HCT116 (cell line): ENCODE measurements at regions not wholly inside any gene's neighbourhood (a gene's known extent, or its start where the extent isn't known, plus 50 kb on each side); places are given as distances from the start of the nearest gene placed in this dataset.

Source experiments
- JUND ChIP-seq: IDR thresholded peaks from 2 replicates; pipeline ENCODE4 v1.6.1; 2012
- POLR2A ChIP-seq: IDR thresholded peaks from 2 replicates; pipeline ENCODE4 v1.7.0; 2011; ENCODE audit warnings: borderline replicate concordance; ENCODE audit not compliant: insufficient read depth, insufficient read length; ENCODE audit errors: extremely low read depth
- POLR2AphosphoS5 ChIP-seq: IDR thresholded peaks from 2 replicates; pipeline ENCODE4 v1.6.1; 2011; ENCODE audit warnings: mild to moderate bottlenecking, low read depth, low read length, moderate library complexity
- RAD21 ChIP-seq: IDR thresholded peaks from 2 replicates; pipeline ENCODE4 v1.6.1; 2012; ENCODE audit warnings: low read depth, mild to moderate bottlenecking
- TF ChIP-seq, protein P1 (sequence below), 3 experiments: fragments of 200-600 bp in 1 of 3; sonication (generic) in 1 of 3; IDR thresholded peaks in 2 of 3; conservative IDR thresholded peaks in 1 of 3; 2 replicates each; pipeline ENCODE4 v1.5.1; 2012 to 2017; ENCODE audit warnings: low read depth in 2 of 3, low read length in 2 of 3, antibody characterized with exemption in 1 of 3, borderline replicate concordance in 1 of 3, control low read depth in 1 of 3, mild to moderate bottlenecking in 1 of 3, mixed read lengths in 1 of 3, mixed run types in 1 of 3, moderate library complexity in 1 of 3; ENCODE audit not compliant: insufficient read depth in 1 of 3
- TF ChIP-seq, protein P2 (sequence below): IDR thresholded peaks from 2 replicates; pipeline ENCODE4 v1.6.1; 2012

DNA sequence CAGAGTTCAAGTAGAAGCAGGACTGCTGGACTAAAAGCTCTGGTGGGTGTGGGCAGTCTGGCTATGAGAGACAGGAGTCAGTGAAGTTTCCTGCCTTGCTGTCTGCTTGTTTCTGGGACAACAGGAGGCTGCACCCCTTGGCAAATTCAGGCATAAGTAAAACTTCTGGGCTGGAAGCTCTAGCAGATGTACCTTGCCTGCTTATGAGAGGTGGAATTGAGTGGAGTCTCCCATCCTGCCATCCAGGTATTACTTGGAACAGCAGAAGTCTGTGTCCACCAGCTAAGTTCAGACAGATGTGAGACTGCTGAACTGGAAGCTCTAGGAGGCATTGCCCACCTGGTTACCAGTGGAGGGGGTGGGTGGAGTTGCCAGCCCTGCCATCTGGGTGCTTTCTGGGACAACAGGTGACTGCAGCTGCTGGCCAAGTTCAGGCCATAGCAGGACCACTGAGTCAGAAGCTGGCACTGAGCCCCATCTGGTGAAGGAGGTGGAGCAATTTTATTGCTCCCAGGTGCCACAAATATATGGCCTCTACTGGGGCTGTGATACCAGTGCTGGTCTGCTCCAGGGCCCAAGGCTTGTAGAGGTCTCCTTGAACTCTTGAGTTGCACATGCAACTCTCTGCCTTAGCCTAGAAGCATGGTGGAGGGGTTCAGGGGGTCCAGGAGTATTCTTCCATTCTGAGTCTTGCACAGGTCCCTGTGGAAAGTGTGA, 199.4 kb upstream of the FN1 start:
- TF ChIP-seq POLR2A (no peak), RAD21 (no peak), JUND (no peak), POLR2AphosphoS5 (no peak)
- TF ChIP-seq, protein P1, sequence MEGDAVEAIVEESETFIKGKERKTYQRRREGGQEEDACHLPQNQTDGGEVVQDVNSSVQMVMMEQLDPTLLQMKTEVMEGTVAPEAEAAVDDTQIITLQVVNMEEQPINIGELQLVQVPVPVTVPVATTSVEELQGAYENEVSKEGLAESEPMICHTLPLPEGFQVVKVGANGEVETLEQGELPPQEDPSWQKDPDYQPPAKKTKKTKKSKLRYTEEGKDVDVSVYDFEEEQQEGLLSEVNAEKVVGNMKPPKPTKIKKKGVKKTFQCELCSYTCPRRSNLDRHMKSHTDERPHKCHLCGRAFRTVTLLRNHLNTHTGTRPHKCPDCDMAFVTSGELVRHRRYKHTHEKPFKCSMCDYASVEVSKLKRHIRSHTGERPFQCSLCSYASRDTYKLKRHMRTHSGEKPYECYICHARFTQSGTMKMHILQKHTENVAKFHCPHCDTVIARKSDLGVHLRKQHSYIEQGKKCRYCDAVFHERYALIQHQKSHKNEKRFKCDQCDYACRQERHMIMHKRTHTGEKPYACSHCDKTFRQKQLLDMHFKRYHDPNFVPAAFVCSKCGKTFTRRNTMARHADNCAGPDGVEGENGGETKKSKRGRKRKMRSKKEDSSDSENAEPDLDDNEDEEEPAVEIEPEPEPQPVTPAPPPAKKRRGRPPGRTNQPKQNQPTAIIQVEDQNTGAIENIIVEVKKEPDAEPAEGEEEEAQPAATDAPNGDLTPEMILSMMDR (IDR thresholded peaks at IDR 0.05 in 2 of 3, conservative IDR thresholded peaks at IDR 0.05 in 1 of 3; ENCODE audit: borderline replicate concordance in 1 of 3, insufficient read depth in 1 of 3, low read depth in 2 of 3, low read length in 2 of 3) = no peak
- TF ChIP-seq, protein P2, sequence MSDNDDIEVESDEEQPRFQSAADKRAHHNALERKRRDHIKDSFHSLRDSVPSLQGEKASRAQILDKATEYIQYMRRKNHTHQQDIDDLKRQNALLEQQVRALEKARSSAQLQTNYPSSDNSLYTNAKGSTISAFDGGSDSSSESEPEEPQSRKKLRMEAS = no peak
